OCI-LY7 (cell line): ENCODE measurements at regions not wholly inside any gene's neighbourhood (a gene's known extent, or its start where the extent isn't known, plus 50 kb on each side); places are given as distances from the start of the nearest gene placed in this dataset.

Experiments
- BruUV-seq: library from RNA; stranded (reverse); fragments of 400-500 nt; replicated peaks from 2 replicates; lab custom pipeline; 2021; lab: Mats Ljungman, UMichigan
- CTCF ChIA-PET: fragments of 300-600 bp; sonication (Branson Sonifier 250); formaldehyde crosslinking; loops from one replicate; lab custom pipeline; 2022; ENCODE audit warnings: antibody characterized with exemption; ENCODE audit not compliant: unreplicated experiment; lab: Charles Lee
- POLR2A ChIA-PET: fragments of 300-600 bp; sonication (Branson Sonifier 250); formaldehyde crosslinking; loops from one replicate; lab custom pipeline; 2022; ENCODE audit warnings: antibody characterized with exemption; lab: Charles Lee
- DNase-seq: peaks from one replicate; pipeline ENCODE4 v3.0.0-alpha.2; 2015; ENCODE audit warnings: low spot score
- H2AFZ ChIP-seq: fragments of 200-600 bp; sonication (generic), shearing (Covaris generic); 2 replicates; pipeline ENCODE4 v1.6.1; 2014; ENCODE audit warnings: mild to moderate bottlenecking, antibody characterized with exemption, low read length, moderate library complexity
- H3K27ac ChIP-seq: fragments of 200-600 bp; sonication (generic); 2 replicates; pipeline ENCODE4 v1.5.1; 2014; ENCODE audit warnings: mixed run types, low read depth, mild to moderate bottlenecking, moderate library complexity, low read length, inconsistent platforms; ENCODE audit not compliant: poor library complexity, severe bottlenecking
- H3K36me3 ChIP-seq: fragments of 200-600 bp; sonication (generic); 2 replicates; pipeline ENCODE4 v1.6.1; 2014; ENCODE audit warnings: mild to moderate bottlenecking, antibody characterized with exemption, low read length, moderate library complexity, mixed read lengths; ENCODE audit not compliant: insufficient read depth
- H3K4me1 ChIP-seq: fragments of 200-600 bp; sonication (generic); 2 replicates; pipeline ENCODE4 v1.5.1; 2014; ENCODE audit warnings: mild to moderate bottlenecking, low read length; ENCODE audit not compliant: insufficient read depth, poor library complexity, severe bottlenecking
- H3K4me2 ChIP-seq: fragments of 200-600 bp; sonication (generic); 2 replicates; pipeline ENCODE4 v1.6.1; 2014; ENCODE audit warnings: mild to moderate bottlenecking, low read length
- H3K4me3 ChIP-seq: fragments of 200-600 bp; sonication (generic); 2 replicates; pipeline ENCODE4 v1.5.1; 2014; ENCODE audit warnings: mild to moderate bottlenecking, low read depth, low read length; ENCODE audit not compliant: poor library complexity, severe bottlenecking
- H3K79me2 ChIP-seq: fragments of 200-600 bp; sonication (generic); 2 replicates; pipeline ENCODE4 v1.6.1; 2016; ENCODE audit warnings: low read depth, mild to moderate bottlenecking, low read length, moderate library complexity, mixed read lengths; ENCODE audit not compliant: insufficient read depth
- H3K9me2 ChIP-seq: fragments of 200-600 bp; sonication (generic); 2 replicates; pipeline ENCODE4 v1.6.1; 2016; ENCODE audit warnings: mild to moderate bottlenecking, low read length, mixed read lengths; ENCODE audit not compliant: insufficient read depth
- H3K9me3 ChIP-seq: fragments of 200-600 bp; sonication (generic); 2 replicates; pipeline ENCODE4 v1.6.1; 2014; ENCODE audit warnings: mild to moderate bottlenecking, mixed run types, low read length, mixed read lengths
- H4K20me1 ChIP-seq: fragments of 200-600 bp; sonication (generic); 2 replicates; pipeline ENCODE4 v1.6.1; 2014; ENCODE audit warnings: mild to moderate bottlenecking, antibody characterized with exemption, low read length, moderate library complexity, mixed read lengths; ENCODE audit not compliant: insufficient read depth
- CTCF ChIP-seq: fragments of 200-600 bp; sonication (generic); conservative IDR thresholded peaks from 2 replicates; pipeline ENCODE4 v1.5.1; 2014; ENCODE audit warnings: mild to moderate bottlenecking, antibody characterized with exemption, low read length, moderate library complexity, mixed read lengths
- EZH2phosphoT487 ChIP-seq: fragments of 200-600 bp; sonication (generic); IDR thresholded peaks from 2 replicates; pipeline ENCODE4 v1.6.1; 2018; ENCODE audit warnings: low read depth, borderline replicate concordance, mild to moderate bottlenecking, mixed run types, antibody characterized with exemption, low read length, moderate library complexity, mixed read lengths
- intact Hi-C: fragments of 100-400 bp; cut with micrococcal nuclease; formaldehyde crosslinking; loops from one replicate; pipeline ENCODE4 v1.10.0; 2022; ENCODE audit not compliant: unreplicated experiment

GRCh38 chr6:91447081-91447480 lies 860.2 kb upstream of the MAP3K7 start:
- H2AFZ ChIP-seq: no peak overlapping the region

GRCh38 chr6:91443405-91443804 lies 856.5 kb upstream of the MAP3K7 start:
- BruUV-seq: no TSS peak
- Histone ChIP-seq H3K4me3 (no peak overlapping the region), H3K9me2 (no peaks in the 10 kb centered on the region), H3K79me2 (no peaks in the 10 kb centered on the region), H2AFZ (no peak overlapping the region), H4K20me1 (no peaks in the 10 kb centered on the region), H3K36me3 (no peaks in the 10 kb centered on the region), H3K4me1 (no peaks in the 10 kb centered on the region), H3K4me2 (no peak overlapping the region), H3K9me3 (no peaks in the 10 kb centered on the region), H3K27ac (no peak overlapping the region)
- intact Hi-C loops: no loop called here
- no peak for DNase-seq
- TF ChIP-seq EZH2phosphoT487 (no peak), CTCF (no peak)
- POLR2A ChIA-PET: interaction anchor here (1.0 kb wide), 1 partner anchor 9 kb away, joined by 3 read pairs; no protein-coding TSS in a partner anchor
- CTCF ChIA-PET: no interaction called here

More at GRCh38 chr6:91447081-91447480, 860.2 kb upstream of the MAP3K7 start:
- TF ChIP-seq CTCF (no peak), EZH2phosphoT487 (no peak)
- Histone ChIP-seq H3K36me3 (no peaks in the 10 kb centered on the region), H3K4me2 (no peak overlapping the region), H3K9me3 (no peaks in the 10 kb centered on the region), H3K4me1 (no peaks in the 10 kb centered on the region), H3K4me3 (no peak overlapping the region), H3K9me2 (no peaks in the 10 kb centered on the region), H3K27ac (no peak overlapping the region), H3K79me2 (no peaks in the 10 kb centered on the region), H4K20me1 (no peaks in the 10 kb centered on the region)
- no peak for DNase-seq
- POLR2A ChIA-PET: no interaction called here
- CTCF ChIA-PET: no interaction called here
- intact Hi-C loops: no loop called here
- BruUV-seq: no TSS peak

- Histone ChIP-seq H2AFZ (no peak overlapping the region), H3K27ac (no peak overlapping the region), H3K4me3 (no peak overlapping the region), H4K20me1 (no peaks in the 10 kb centered on the region), H3K9me3 (no peaks in the 10 kb centered on the region), H3K36me3 (no peaks in the 10 kb centered on the region), H3K79me2 (no peaks in the 10 kb centered on the region), H3K4me1 (no peaks in the 10 kb centered on the region), H3K4me2 (no peak overlapping the region), H3K9me2 (no peaks in the 10 kb centered on the region)
- DNase-seq: no peak
- no peak for TF ChIP-seq CTCF
- TF ChIP-seq EZH2phosphoT487: no peak
- intact Hi-C loops: no loop called here
- ChIA-PET POLR2A (no interaction called here), CTCF (no interaction called here)
- no TSS peak for BruUV-seq
Observed at GRCh38 chr6:91442342-91442741, 855.5 kb upstream of the MAP3K7 start.
